Esophagus muscularis mucosa (tissue), 4 donors: ENCODE measurements at regions not wholly inside any gene's neighbourhood (a gene's known extent, or its start where the extent isn't known, plus 50 kb on each side); places are given as distances from the start of the nearest gene placed in this dataset.

Experiments used
- CTCF ChIP-seq, 3 experiments: fragments of 200-600 bp in 2 of 3; fragments of 450-650 bp in 1 of 3; sonication (generic) in 2 of 3; IDR thresholded peaks; one replicate each; pipeline ENCODE4 v1.5.1; 2017 to 2019; ENCODE audit warnings: antibody characterized with exemption in 3 of 3, mild to moderate bottlenecking in 2 of 3, moderate library complexity in 1 of 3
- EP300 ChIP-seq: sonication (generic); formaldehyde crosslinking; IDR thresholded peaks from one replicate; pipeline ENCODE4 v1.6.1; 2017; ENCODE audit warnings: antibody characterized with exemption
- POLR2A ChIP-seq: fragments of 450-650 bp; IDR thresholded peaks from one replicate; pipeline ENCODE4 v1.6.1; 2017; ENCODE audit warnings: antibody characterized with exemption, moderate library complexity, mild to moderate bottlenecking, low read depth
- POLR2AphosphoS5 ChIP-seq, 2 donors: sonication (generic); formaldehyde crosslinking; IDR thresholded peaks; one replicate each; pipeline ENCODE4 v1.6.1; 2017; ENCODE audit warnings: antibody characterized with exemption in 2 of 2

- TF ChIP-seq CTCF (IDR thresholded peaks at IDR 0.05) (no peak), POLR2AphosphoS5 (IDR thresholded peaks at IDR 0.05) (no peak), POLR2A (no peak), EP300 (no peak)
Observed at GRCh38 chr2:180169474-180169873, 162.4 kb upstream of the CWC22 start.
